ENCODE measurements at regions not wholly inside any gene's neighbourhood (a gene's known extent, or its start where the extent isn't known, plus 50 kb on each side); places are given as distances from the start of the nearest gene placed in this dataset.
A peak's percentile ranks its signal among the peaks of the same experiment; 100 is the strongest.

GRCh38 chr11:111047374-111047773 lies 198.2 kb upstream of the POU2AF2 start:
- H3K4me3 ChIP-seq = no peak overlapping the region
- no peak overlapping the region for H3K27ac ChIP-seq

GRCh38 chr11:111046291-111046690 lies 199.2 kb upstream of the POU2AF2 start:
- Histone ChIP-seq H3K27ac (no peak overlapping the region), H3K4me3 (no peak overlapping the region)

GRCh38 chr11:111045874-111046273 lies 199.7 kb upstream of the POU2AF2 start:
- H3K4me3 ChIP-seq = no peak overlapping the region
- peak overlapping the region in 1 of 21 experiments; percentile 4 for H3K27ac ChIP-seq

- Histone ChIP-seq H3K4me3 (no peak overlapping the region), H3K27ac (peak overlapping the region in 2 of 21 experiments; percentile 3 to 4)
These were observed 200.1 kb upstream of the POU2AF2 start for GRCh38 chr11:111045407-111045803.

- Histone ChIP-seq H3K27ac (peak overlapping the region in 3 of 21 experiments; percentile 3 to 44 (median 19)), H3K4me3 (no peak overlapping the region)
These were observed 200.6 kb upstream of the POU2AF2 start for GRCh38 chr11:111044751-111045406.

GRCh38 chr11:111039982-111040381 lies 205.5 kb upstream of the POU2AF2 start:
- no peak overlapping the region for H3K4me3 ChIP-seq
- H3K27ac ChIP-seq = no peak overlapping the region

GRCh38 chr11:111035746-111036145 lies 209.8 kb upstream of the POU2AF2 start:
- Histone ChIP-seq H3K4me3 (no peak overlapping the region), H3K27ac (no peak overlapping the region)

- H3K4me3 ChIP-seq = no peak overlapping the region
- H3K27ac ChIP-seq = no peak overlapping the region
These were observed 219.3 kb upstream of the POU2AF2 start for GRCh38 chr11:111026241-111026640.

- Histone ChIP-seq H3K4me3 (no peak overlapping the region), H3K27ac (no peak overlapping the region)
These were observed 224.4 kb upstream of the POU2AF2 start for GRCh38 chr11:111021131-111021530.

- Histone ChIP-seq H3K4me3 (no peak overlapping the region), H3K27ac (no peak overlapping the region)
These were observed 225.5 kb upstream of the POU2AF2 start for GRCh38 chr11:111019871-111020670.

- Histone ChIP-seq H3K4me3 (no peak overlapping the region), H3K27ac (no peak overlapping the region)
These were observed 226.1 kb upstream of the POU2AF2 start for GRCh38 chr11:111019451-111019850.

- Histone ChIP-seq H3K27ac (no peak overlapping the region), H3K4me3 (no peak overlapping the region)
These were observed 227.0 kb upstream of the POU2AF2 start for GRCh38 chr11:111018566-111018965.

GRCh38 chr11:111012491-111012890 lies 233.0 kb upstream of the POU2AF2 start:
- Histone ChIP-seq H3K4me3 (no peak overlapping the region), H3K27ac (no peak overlapping the region)

- Histone ChIP-seq H3K4me3 (no peak overlapping the region), H3K27ac (no peak overlapping the region)
These were observed 234.3 kb upstream of the POU2AF2 start for GRCh38 chr11:111011275-111011594.

GRCh38 chr11:111010391-111011274 lies 234.9 kb upstream of the POU2AF2 start:
- Histone ChIP-seq H3K27ac (no peak overlapping the region), H3K4me3 (no peak overlapping the region)

- no peak overlapping the region for H3K4me3 ChIP-seq
- H3K27ac ChIP-seq = no peak overlapping the region
These were observed 239.3 kb upstream of the POU2AF2 start for GRCh38 chr11:111006227-111006626.

GRCh38 chr11:111001986-111002611 lies 243.4 kb upstream of the POU2AF2 start:
- H3K4me3 ChIP-seq = no peak overlapping the region
- peak overlapping the region in 4 of 21 experiments; percentile 23 to 38 (median 24) for H3K27ac ChIP-seq

GRCh38 chr11:111001081-111001430 lies 244.5 kb upstream of the POU2AF2 start:
- Histone ChIP-seq H3K27ac (peak overlapping the region in 2 of 21 experiments; percentile 24 to 38), H3K4me3 (no peak overlapping the region)

- Histone ChIP-seq H3K27ac (no peak overlapping the region), H3K4me3 (no peak overlapping the region)
These were observed 245.0 kb upstream of the POU2AF2 start for GRCh38 chr11:111000400-111001080.

- Histone ChIP-seq H3K4me3 (no peak overlapping the region), H3K27ac (no peak overlapping the region)
These were observed 253.0 kb upstream of the POU2AF2 start for GRCh38 chr11:110992481-110992880.
